GM12865 (cell line): ENCODE measurements at regions not wholly inside any gene's neighbourhood (a gene's known extent, or its start where the extent isn't known, plus 50 kb on each side); places are given as distances from the start of the nearest gene placed in this dataset.

Experiments
- DNase-seq: peaks from one replicate; pipeline ENCODE4 v3.0.0; 2010; ENCODE audit warnings: low read depth
- H3K4me3 ChIP-seq: 2 replicates; pipeline ENCODE4 v1.5.1; 2011; ENCODE audit warnings: mild to moderate bottlenecking, low read depth, low read length, control low read depth
- CTCF ChIP-seq: IDR thresholded peaks from 2 replicates; pipeline ENCODE4 v1.5.1; 2011; ENCODE audit warnings: low read length, control low read depth, low read depth, inconsistent platforms; ENCODE audit not compliant: insufficient read depth; ENCODE audit errors: missing control alignments

DNA sequence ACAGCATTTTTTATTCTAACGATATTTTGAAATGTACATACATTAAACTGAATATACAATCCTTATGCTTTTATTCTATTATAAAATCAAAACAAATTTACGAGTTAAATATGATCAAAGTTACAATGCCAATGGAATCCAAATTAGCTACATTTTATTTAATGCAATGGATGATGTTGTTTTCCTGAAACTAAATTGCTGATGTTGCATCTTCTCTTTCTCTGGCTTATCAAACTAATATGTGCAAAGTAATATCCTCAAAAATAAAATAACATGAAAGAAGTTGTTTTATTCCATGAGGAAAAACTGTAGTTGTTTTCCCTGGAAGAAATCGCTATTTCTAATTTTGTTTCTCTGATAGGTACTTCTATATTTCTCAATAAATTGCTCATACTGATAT, 106.8 kb downstream of the ASB9 start:
- DNase-seq, result no peak
- no peak for TF ChIP-seq CTCF
- H3K4me3 ChIP-seq, result no peak overlapping the region

- TF ChIP-seq CTCF, result no peak
- no peak for DNase-seq
- H3K4me3 ChIP-seq, result no peak overlapping the region
Observed at GRCh38 chrX:15160558-15161095, 109.3 kb downstream of the ASB9 start.

GRCh38 chrX:15158736-15159406, 111.0 kb downstream of the ASB9 start:
- H3K4me3 ChIP-seq, result peak overlapping the region; percentile 22
- TF ChIP-seq CTCF, result no peak
- DNase-seq, result peak; percentile 62

DNA sequence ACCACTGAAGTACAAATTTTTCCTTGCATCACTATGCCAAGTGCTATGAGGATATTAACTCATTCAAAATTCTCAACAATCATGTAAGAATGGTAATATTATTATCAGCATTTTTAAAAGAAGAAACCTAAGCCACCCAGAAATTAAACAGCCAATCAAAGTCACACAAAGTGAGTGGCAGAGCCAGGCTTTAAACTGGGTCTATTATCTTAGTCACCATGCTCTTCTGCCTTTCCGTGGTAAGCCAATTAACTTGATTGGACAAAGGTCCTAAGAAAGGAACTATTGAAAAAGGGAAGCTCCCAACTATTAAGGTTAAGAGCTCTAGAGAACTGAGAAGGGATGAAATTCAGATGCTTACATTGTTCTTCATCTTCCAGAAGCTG, 111.5 kb downstream of the ASB9 start:
- DNase-seq, result no peak
- no peak for TF ChIP-seq CTCF
- H3K4me3 ChIP-seq, result peak overlapping the region; percentile 22

DNA sequence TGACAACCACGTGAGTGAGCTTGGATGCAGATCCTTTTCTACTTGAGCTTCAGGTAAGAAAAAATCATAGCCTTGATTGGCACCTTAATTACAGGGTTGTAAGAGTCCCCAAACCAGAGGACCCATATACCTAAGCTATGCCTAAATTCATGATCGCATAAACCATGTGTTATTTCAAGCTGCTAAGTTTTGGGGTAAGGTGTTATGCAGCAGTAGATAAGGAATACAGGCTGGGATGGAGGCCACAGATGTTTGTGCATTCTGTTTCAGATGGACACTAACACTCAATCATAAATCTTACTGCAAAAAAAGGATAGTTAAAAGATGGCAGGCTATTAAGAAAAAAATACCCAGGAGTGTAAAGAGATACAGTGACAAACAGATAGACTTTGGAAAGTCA, 112.3 kb downstream of the ASB9 start:
- no peak overlapping the region for H3K4me3 ChIP-seq

GRCh38 chrX:15151267-15152186, 118.4 kb downstream of the ASB9 start:
- H3K4me3 ChIP-seq, result no peak overlapping the region
- peak; percentile 41 for DNase-seq
- TF ChIP-seq CTCF, result no peak

More for the DNA sequence above, 112.3 kb downstream of the ASB9 start:
- DNase-seq, result no peak
- TF ChIP-seq CTCF, result no peak
